GM12872 (cell line): ENCODE measurements at regions not wholly inside any gene's neighbourhood (a gene's known extent, or its start where the extent isn't known, plus 50 kb on each side); places are given as distances from the start of the nearest gene placed in this dataset.

Experiments
- TF ChIP-seq, protein P1 (sequence below): IDR thresholded peaks from 3 replicates; pipeline ENCODE4 v1.5.1; 2011; ENCODE audit warnings: low read depth, mild to moderate bottlenecking, low read length, moderate library complexity; ENCODE audit not compliant: insufficient read depth

DNA sequence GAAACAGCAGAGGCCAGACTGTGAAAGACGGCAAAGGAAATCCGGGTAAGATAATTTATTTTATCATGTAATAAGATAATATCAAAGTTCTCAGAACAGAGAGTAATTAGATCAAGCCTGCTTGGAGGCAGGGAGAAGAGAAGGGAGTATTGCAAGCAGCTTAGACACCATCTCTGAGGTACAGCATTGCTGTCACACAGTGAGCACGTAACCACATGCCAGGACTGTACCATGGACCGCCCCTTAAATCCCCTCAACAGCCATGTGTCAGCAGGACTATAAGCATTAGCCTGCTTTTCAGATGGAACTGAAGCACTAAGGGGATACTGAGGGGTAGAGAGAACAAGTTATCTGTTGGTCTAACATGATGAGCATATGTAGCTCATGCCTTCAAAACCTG, 141.5 kb downstream of the C6orf118 start:
- TF ChIP-seq, protein P1, sequence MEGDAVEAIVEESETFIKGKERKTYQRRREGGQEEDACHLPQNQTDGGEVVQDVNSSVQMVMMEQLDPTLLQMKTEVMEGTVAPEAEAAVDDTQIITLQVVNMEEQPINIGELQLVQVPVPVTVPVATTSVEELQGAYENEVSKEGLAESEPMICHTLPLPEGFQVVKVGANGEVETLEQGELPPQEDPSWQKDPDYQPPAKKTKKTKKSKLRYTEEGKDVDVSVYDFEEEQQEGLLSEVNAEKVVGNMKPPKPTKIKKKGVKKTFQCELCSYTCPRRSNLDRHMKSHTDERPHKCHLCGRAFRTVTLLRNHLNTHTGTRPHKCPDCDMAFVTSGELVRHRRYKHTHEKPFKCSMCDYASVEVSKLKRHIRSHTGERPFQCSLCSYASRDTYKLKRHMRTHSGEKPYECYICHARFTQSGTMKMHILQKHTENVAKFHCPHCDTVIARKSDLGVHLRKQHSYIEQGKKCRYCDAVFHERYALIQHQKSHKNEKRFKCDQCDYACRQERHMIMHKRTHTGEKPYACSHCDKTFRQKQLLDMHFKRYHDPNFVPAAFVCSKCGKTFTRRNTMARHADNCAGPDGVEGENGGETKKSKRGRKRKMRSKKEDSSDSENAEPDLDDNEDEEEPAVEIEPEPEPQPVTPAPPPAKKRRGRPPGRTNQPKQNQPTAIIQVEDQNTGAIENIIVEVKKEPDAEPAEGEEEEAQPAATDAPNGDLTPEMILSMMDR: no peak

DNA sequence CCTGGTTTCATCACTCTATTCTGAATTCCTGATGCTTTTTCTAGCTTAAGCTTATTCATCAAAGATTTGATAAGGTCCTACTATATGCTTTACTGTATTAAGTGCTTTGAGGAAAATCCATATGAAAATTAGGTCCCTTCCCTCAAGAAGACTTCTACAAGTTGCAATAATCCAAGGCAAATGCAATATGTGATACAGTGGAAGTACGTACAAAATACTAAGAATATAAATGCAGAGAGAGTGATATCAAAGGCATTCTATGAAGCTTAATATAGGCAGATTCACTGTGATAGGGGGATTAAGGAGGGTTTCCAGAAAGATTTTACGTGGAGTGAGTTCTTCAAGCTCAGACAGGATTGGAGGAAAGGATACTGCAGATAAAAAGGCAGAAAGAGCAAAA, 142.1 kb downstream of the C6orf118 start:
- TF ChIP-seq, protein P1: no peak

DNA sequence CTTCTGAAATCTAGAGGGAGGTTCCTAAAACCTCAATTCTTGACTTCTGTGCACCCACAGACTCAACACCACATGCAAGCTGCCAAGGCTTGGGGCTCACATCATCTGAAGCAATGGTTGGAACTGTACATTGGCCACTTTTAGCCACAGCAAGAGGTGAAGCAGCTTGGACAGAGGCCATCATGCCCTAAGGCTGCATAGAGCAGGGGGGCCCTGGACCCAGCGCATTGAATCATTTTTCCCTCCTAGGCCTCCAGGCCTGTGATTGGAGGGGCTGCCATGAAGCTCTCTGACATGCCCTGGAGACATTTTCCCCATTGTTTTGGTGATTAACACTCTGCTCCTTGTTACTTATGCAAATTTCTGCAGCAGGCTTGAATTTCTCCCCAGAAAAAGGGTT, 145.9 kb downstream of the C6orf118 start:
- TF ChIP-seq, protein P1: no peak

DNA sequence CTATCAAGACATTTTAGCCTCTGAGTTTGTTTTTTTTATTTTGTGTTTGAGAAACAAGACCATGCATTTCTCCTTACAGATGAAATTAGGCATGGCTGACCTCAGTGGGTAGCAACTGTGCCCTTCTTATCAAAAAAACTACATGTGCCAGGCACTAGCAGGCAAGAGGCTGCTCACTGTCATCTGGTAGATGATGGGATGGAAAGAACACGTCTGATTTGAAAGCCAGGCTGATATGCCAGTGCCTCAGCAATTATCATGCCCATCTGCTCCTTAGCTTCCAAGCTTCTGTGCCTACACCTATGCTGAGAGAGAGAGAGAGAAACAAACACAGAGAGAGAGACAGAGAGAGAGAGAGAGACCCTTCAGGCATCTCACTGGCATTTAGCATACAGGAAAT, 149.9 kb downstream of the C6orf118 start:
- TF ChIP-seq, protein P1: no peak

DNA sequence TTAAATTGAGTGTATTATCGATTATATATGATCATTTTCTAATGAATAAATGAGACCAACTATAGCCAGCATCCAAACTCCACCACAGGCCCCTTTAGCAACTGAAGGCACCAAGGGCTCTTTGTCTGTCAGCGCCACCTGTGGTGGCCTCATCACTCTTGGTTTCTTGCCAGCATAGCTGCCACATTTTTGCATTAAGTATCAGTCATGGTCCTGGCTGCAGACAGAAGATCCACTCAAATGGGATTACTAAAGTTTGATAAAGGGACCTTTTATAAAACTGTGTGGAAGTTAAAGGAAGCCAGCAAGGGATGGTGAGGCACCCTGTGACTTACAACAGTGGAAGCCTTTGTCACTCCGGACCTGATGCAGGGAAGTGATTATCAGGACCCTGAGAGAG, 162.9 kb downstream of the C6orf118 start:
- TF ChIP-seq, protein P1: no peak

DNA sequence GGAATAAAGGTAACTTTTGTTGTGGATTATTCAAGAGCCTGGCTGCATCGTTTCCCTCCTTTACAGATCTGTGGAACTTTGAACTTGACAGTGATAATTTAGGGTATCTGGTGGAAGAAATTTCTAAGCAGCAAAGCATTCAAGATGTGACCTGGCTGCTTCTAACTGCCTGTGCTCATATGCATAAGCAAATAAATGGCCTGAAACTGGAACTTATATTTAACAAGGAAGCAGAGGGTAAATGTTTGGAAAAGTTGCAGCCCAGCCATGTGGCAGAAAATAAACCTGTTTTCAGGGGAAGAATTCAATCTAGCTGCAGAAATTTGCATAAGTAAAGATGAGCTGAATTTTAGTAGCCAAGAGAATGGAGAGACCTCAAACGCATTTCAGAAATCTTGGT, 173.5 kb downstream of the C6orf118 start:
- TF ChIP-seq, protein P1: no peak

DNA sequence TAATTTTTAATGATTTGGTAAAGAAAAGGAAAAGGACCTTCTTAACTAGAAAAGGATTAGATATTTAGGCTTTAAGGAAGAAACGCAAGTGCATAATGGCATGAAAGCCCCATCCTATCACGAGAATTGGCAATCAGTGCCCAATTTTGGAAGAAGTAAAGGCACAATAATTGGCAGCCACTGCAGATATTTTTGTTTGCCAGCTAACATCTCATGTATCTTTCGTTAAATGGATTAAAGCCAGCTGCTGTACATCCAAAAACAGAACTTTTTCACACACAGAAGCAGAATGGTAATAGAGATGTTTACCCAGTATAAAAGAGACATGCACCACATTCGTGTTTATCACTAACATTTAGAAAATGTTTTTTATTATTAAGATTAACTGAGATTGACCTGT, 180.3 kb downstream of the C6orf118 start:
- TF ChIP-seq, protein P1: no peak
